SK-N-SH treated with all-trans-retinoic acid at 6 μM for 48 hours (cell line): ENCODE measurements at regions not wholly inside any gene's neighbourhood (a gene's known extent, or its start where the extent isn't known, plus 50 kb on each side); places are given as distances from the start of the nearest gene placed in this dataset.

Experiments
- ATAC-seq: fragments of 200-7000 bp; cut with Tn5 transposase; 3 replicates; pipeline ENCODE4 v1.9.1; 2020; ENCODE audit warnings: mild to moderate bottlenecking, moderate library complexity
- BACH2 ChIP-seq: fragments of 250-450 bp; sonication (Bioruptor Pico); IDR thresholded peaks from 2 replicates; pipeline ENCODE4 v1.9.0; 2021; ENCODE audit warnings: mild to moderate bottlenecking, borderline replicate concordance
- CSDC2 ChIP-seq: fragments of 250-450 bp; sonication (Bioruptor Pico); IDR thresholded peaks from 2 replicates; pipeline ENCODE4 v1.5.0; 2020; ENCODE audit warnings: mild to moderate bottlenecking, moderate library complexity
- ESRRG ChIP-seq: fragments of 250-450 bp; sonication (Bioruptor Pico); IDR thresholded peaks from 2 replicates; pipeline ENCODE4 v1.6.1; 2021; ENCODE audit warnings: mild to moderate bottlenecking
- OSR1 ChIP-seq: fragments of 250-450 bp; sonication (Bioruptor Pico); IDR thresholded peaks from 2 replicates; pipeline ENCODE4 v1.8.0; 2022; ENCODE audit warnings: moderate library complexity, mild to moderate bottlenecking, inconsistent platforms
- PPARA ChIP-seq: fragments of 250-450 bp; sonication (Bioruptor Pico); IDR thresholded peaks from 2 replicates; pipeline ENCODE4 v1.5.0; 2020; ENCODE audit warnings: mild to moderate bottlenecking, borderline replicate concordance
- RARB ChIP-seq: fragments of 250-450 bp; sonication (Bioruptor Pico); IDR thresholded peaks from 2 replicates; pipeline ENCODE4 v1.8.0; 2021; ENCODE audit warnings: mild to moderate bottlenecking, moderate library complexity
- SNAI2 ChIP-seq: fragments of 250-450 bp; sonication (Bioruptor Pico); IDR thresholded peaks from 2 replicates; pipeline ENCODE4 v1.5.0; 2020; ENCODE audit warnings: mild to moderate bottlenecking, moderate library complexity
- TCF4 ChIP-seq: fragments of 250-450 bp; sonication (Bioruptor Pico); IDR thresholded peaks from 2 replicates; pipeline ENCODE4 v1.8.0; 2021; ENCODE audit warnings: mild to moderate bottlenecking, moderate library complexity, borderline replicate concordance
- TOX ChIP-seq: fragments of 250-450 bp; sonication (Bioruptor Pico); IDR thresholded peaks from 2 replicates; pipeline ENCODE4 v1.8.0; 2021; ENCODE audit warnings: mild to moderate bottlenecking, moderate library complexity, borderline replicate concordance
- ZC3H10 ChIP-seq: fragments of 250-450 bp; sonication (Bioruptor Pico); IDR thresholded peaks from 2 replicates; pipeline ENCODE4 v1.5.1; 2021; ENCODE audit warnings: mild to moderate bottlenecking, moderate library complexity
- ZFP3 ChIP-seq: fragments of 250-450 bp; sonication (Bioruptor Pico); IDR thresholded peaks from 2 replicates; pipeline ENCODE4 v1.5.0; 2020; ENCODE audit warnings: mild to moderate bottlenecking, moderate library complexity
- ZFP30 ChIP-seq: fragments of 450-650 bp; formaldehyde crosslinking; IDR thresholded peaks from 2 replicates; pipeline ENCODE4 v1.5.0; 2022; ENCODE audit warnings: mild to moderate bottlenecking, moderate library complexity
- ZNF565 ChIP-seq: fragments of 450-650 bp; formaldehyde crosslinking; conservative IDR thresholded peaks from 2 replicates; pipeline ENCODE4 v1.5.0; 2020; ENCODE audit warnings: low read depth, mild to moderate bottlenecking, moderate library complexity
- ZNF70 ChIP-seq: fragments of 450-650 bp; formaldehyde crosslinking; IDR thresholded peaks from 2 replicates; pipeline ENCODE4 v1.5.0; 2020; ENCODE audit warnings: mild to moderate bottlenecking, moderate library complexity
- TF ChIP-seq, protein P1 (sequence below): fragments of 250-450 bp; sonication (Bioruptor Pico); IDR thresholded peaks from 2 replicates; pipeline ENCODE4 v1.8.0; 2021; ENCODE audit warnings: low read depth, mild to moderate bottlenecking, moderate library complexity, borderline replicate concordance
- TF ChIP-seq, protein P2 (sequence below): fragments of 250-450 bp; sonication (Bioruptor Pico); IDR thresholded peaks from 2 replicates; pipeline ENCODE4 v1.5.1; 2021; ENCODE audit warnings: mild to moderate bottlenecking, moderate library complexity
- TF ChIP-seq, protein P3 (sequence below): fragments of 250-450 bp; sonication (Bioruptor Pico); IDR thresholded peaks from 2 replicates; pipeline ENCODE4 v1.5.0; 2020; ENCODE audit warnings: mild to moderate bottlenecking, moderate library complexity
- TF ChIP-seq, protein P4 (sequence below): fragments of 250-450 bp; sonication (Bioruptor Pico); IDR thresholded peaks from 2 replicates; pipeline ENCODE4 v1.5.1; 2020; ENCODE audit warnings: low read depth, mild to moderate bottlenecking, moderate library complexity

DNA sequence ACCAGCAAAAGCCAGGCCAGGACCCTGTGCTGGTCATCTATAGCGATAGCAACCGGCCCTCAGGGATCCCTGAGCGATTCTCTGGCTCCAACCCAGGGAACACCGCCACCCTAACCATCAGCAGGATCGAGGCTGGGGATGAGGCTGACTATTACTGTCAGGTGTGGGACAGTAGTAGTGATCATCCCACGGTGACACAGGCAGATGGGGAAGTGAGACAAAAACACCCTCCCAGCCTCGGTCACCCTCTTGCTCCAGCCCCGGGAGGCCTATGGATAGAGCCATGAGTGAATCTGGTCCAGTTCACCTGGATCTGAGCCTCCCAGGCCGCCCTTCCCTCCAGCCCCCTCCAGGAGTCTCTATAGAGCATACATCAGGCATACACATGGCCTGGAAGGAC lies 115.2 kb upstream of the IGLL5 start (continued):
- TF ChIP-seq, protein P1, sequence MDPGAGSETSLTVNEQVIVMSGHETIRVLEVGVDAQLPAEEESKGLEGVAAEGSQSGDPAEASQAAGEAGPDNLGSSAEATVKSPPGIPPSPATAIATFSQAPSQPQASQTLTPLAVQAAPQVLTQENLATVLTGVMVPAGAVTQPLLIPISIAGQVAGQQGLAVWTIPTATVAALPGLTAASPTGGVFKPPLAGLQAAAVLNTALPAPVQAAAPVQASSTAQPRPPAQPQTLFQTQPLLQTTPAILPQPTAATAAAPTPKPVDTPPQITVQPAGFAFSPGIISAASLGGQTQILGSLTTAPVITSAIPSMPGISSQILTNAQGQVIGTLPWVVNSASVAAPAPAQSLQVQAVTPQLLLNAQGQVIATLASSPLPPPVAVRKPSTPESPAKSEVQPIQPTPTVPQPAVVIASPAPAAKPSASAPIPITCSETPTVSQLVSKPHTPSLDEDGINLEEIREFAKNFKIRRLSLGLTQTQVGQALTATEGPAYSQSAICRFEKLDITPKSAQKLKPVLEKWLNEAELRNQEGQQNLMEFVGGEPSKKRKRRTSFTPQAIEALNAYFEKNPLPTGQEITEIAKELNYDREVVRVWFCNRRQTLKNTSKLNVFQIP (CRISPR knock-in tag), result no peak
- TF ChIP-seq ZNF565 (CRISPR knock-in tag), result no peak

DNA sequence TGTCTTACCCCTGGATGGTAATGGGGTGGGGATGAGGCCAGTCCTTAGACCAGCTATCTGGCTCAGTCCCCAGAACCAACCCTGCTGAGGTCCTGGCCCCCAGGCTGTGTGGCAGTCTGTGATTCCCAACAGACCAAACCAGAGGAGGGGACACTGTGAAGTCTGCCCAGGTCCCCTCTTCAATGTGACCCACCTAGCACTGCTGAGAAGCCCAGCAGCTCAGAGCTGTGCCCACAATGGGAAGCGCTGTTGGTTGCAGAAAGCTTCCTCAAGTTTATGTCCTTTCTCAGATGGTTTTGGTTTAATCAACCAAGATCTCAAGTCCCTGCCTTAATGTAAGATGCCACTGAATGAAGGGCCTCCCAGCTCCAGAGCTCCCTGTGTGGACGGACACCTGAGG lies 114.7 kb upstream of the IGLL5 start:
- no peak for TF ChIP-seq SNAI2 (CRISPR knock-in tag)
- no peak for TF ChIP-seq ZNF70 (CRISPR knock-in tag)
- TF ChIP-seq OSR1 (CRISPR knock-in tag), result no peak
- TF ChIP-seq ZFP30 (CRISPR knock-in tag), result no peak
- TF ChIP-seq RARB, result no peak
- TF ChIP-seq, protein P2, sequence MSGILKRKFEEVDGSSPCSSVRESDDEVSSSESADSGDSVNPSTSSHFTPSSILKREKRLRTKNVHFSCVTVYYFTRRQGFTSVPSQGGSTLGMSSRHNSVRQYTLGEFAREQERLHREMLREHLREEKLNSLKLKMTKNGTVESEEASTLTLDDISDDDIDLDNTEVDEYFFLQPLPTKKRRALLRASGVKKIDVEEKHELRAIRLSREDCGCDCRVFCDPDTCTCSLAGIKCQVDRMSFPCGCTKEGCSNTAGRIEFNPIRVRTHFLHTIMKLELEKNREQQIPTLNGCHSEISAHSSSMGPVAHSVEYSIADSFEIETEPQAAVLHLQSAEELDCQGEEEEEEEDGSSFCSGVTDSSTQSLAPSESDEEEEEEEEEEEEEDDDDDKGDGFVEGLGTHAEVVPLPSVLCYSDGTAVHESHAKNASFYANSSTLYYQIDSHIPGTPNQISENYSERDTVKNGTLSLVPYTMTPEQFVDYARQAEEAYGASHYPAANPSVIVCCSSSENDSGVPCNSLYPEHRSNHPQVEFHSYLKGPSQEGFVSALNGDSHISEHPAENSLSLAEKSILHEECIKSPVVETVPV (CRISPR knock-in tag), result no peak
- TF ChIP-seq, protein P3, sequence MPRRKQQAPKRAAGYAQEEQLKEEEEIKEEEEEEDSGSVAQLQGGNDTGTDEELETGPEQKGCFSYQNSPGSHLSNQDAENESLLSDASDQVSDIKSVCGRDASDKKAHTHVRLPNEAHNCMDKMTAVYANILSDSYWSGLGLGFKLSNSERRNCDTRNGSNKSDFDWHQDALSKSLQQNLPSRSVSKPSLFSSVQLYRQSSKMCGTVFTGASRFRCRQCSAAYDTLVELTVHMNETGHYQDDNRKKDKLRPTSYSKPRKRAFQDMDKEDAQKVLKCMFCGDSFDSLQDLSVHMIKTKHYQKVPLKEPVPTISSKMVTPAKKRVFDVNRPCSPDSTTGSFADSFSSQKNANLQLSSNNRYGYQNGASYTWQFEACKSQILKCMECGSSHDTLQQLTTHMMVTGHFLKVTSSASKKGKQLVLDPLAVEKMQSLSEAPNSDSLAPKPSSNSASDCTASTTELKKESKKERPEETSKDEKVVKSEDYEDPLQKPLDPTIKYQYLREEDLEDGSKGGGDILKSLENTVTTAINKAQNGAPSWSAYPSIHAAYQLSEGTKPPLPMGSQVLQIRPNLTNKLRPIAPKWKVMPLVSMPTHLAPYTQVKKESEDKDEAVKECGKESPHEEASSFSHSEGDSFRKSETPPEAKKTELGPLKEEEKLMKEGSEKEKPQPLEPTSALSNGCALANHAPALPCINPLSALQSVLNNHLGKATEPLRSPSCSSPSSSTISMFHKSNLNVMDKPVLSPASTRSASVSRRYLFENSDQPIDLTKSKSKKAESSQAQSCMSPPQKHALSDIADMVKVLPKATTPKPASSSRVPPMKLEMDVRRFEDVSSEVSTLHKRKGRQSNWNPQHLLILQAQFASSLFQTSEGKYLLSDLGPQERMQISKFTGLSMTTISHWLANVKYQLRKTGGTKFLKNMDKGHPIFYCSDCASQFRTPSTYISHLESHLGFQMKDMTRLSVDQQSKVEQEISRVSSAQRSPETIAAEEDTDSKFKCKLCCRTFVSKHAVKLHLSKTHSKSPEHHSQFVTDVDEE (CRISPR knock-in tag), result no peak
- no peak for TF ChIP-seq ZNF565 (CRISPR knock-in tag)
- TF ChIP-seq, protein P4, sequence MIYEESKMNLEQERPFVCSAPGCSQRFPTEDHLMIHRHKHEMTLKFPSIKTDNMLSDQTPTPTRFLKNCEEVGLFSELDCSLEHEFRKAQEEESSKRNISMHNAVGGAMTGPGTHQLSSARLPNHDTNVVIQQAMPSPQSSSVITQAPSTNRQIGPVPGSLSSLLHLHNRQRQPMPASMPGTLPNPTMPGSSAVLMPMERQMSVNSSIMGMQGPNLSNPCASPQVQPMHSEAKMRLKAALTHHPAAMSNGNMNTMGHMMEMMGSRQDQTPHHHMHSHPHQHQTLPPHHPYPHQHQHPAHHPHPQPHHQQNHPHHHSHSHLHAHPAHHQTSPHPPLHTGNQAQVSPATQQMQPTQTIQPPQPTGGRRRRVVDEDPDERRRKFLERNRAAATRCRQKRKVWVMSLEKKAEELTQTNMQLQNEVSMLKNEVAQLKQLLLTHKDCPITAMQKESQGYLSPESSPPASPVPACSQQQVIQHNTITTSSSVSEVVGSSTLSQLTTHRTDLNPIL, result no peak
- no peak for TF ChIP-seq TOX
- no peak for TF ChIP-seq ZFP3 (CRISPR knock-in tag)
- TF ChIP-seq BACH2 (CRISPR knock-in tag), result no peak
- TF ChIP-seq, protein P1 (CRISPR knock-in tag), result no peak
- no peak for TF ChIP-seq ZC3H10 (CRISPR knock-in tag)
- TF ChIP-seq, all 23 proteins: peak for 0
- ATAC-seq, result no peak

DNA sequence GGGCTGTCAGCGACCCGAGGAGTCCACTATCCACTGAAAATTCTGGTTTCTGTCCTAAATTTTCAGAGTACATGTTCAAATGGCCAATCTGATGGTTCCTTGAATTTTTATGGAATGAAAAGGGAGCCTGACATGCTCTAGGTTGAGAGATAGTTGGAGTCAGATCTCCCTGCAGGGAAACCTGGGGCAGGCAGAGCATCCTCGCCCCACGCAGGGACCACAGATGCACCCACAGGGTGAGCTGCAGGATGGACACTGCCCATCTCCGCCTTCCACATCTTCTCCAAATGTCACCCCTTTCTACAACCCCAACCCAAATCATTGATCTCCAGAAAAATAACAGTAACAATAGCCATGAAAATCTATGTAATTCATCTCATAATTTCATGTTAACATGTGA lies 114.2 kb upstream of the IGLL5 start:
- ATAC-seq, result no peak
- TF ChIP-seq, protein P2 (CRISPR knock-in tag), result no peak
- TF ChIP-seq SNAI2 (CRISPR knock-in tag), result no peak
- TF ChIP-seq, protein P3 (CRISPR knock-in tag), result no peak
- TF ChIP-seq, protein P4, result no peak
- TF ChIP-seq PPARA (CRISPR knock-in tag), result no peak
- TF ChIP-seq ZFP30 (CRISPR knock-in tag), result no peak
- TF ChIP-seq TOX, result no peak
- no peak for TF ChIP-seq ZC3H10 (CRISPR knock-in tag)
- no peak for TF ChIP-seq TCF4 (CRISPR knock-in tag)
- no peak for TF ChIP-seq ESRRG (CRISPR knock-in tag)
- TF ChIP-seq, protein P1 (CRISPR knock-in tag), result no peak
- TF ChIP-seq CSDC2, result no peak
- TF ChIP-seq RARB, result no peak
